CD4-positive, alpha-beta T cell (primary cell): ENCODE measurements at regions not wholly inside any gene's neighbourhood (a gene's known extent, or its start where the extent isn't known, plus 50 kb on each side); places are given as distances from the start of the nearest gene placed in this dataset.

ENCODE experiments used
- ATAC-seq: fragments of 200-7000 bp; cut with Tn5 transposase; one replicate; pipeline ENCODE4 v1.10.0; 2022; ENCODE audit warnings: mild to moderate bottlenecking; ENCODE audit not compliant: poor library complexity
- CTCF ChIA-PET: fragments of 350-600 bp; sonication (Branson Sonifier 250); formaldehyde crosslinking; loops from one replicate; lab custom pipeline; 2021; ENCODE audit warnings: antibody characterized with exemption, inconsistent platforms; lab: Charles Lee
- POLR2A ChIA-PET: fragments of 350-600 bp; sonication (Branson Sonifier 250); formaldehyde crosslinking; loops from one replicate; lab custom pipeline; 2021; ENCODE audit warnings: antibody characterized with exemption, inconsistent platforms; lab: Charles Lee
- DNase-seq, 14 experiments: peaks; one replicate each; pipeline ENCODE4 v3.0.0-alpha.2; 2013 to 2020; ENCODE audit warnings: mixed read lengths in 2 of 14
- H3K27ac ChIP-seq, 2 donors: one replicate each; pipeline versions ENCODE4 v1.5.1 to v1.7.0; 2013; ENCODE audit warnings: low read length in 2 of 2, low read depth in 1 of 2, mild to moderate bottlenecking in 1 of 2
- H3K27me3 ChIP-seq, 2 experiments: 1 replicate in 1 of 2; 2 replicates in 1 of 2; pipeline versions ENCODE4 v1.6.1 to v1.7.0; 2013; ENCODE audit warnings: low read length in 2 of 2, control low read depth in 1 of 2, mild to moderate bottlenecking in 1 of 2, moderate library complexity in 1 of 2; ENCODE audit not compliant: insufficient read depth in 2 of 2, control insufficient read depth in 1 of 2
- H3K36me3 ChIP-seq: one replicate; pipeline ENCODE4 v1.6.1; 2013; ENCODE audit warnings: low read length, control low read depth; ENCODE audit not compliant: insufficient read depth
- H3K4me1 ChIP-seq: one replicate; pipeline ENCODE4 v1.6.1; 2013; ENCODE audit warnings: low read length, control low read depth; ENCODE audit not compliant: insufficient read depth
- H3K4me3 ChIP-seq: one replicate; pipeline ENCODE4 v1.5.1; 2013; ENCODE audit warnings: mild to moderate bottlenecking, low read length, moderate library complexity
- H3K9me3 ChIP-seq, 2 experiments: 1 replicate in 1 of 2; 2 replicates in 1 of 2; pipeline versions ENCODE4 v1.6.1 to v1.7.0; 2013; ENCODE audit warnings: low read length in 2 of 2, mild to moderate bottlenecking in 2 of 2, control low read depth in 1 of 2, moderate library complexity in 1 of 2; ENCODE audit not compliant: control insufficient read depth in 1 of 2, insufficient read depth in 1 of 2
- H3K27ac Mint-ChIP-seq: one replicate; pipeline ENCODE4 v1.8.0; 2020; ENCODE audit warnings: mixed read lengths
- H3K27me3 Mint-ChIP-seq: one replicate; pipeline ENCODE4 v1.8.0; 2021; ENCODE audit warnings: mixed read lengths
- H3K36me3 Mint-ChIP-seq: one replicate; pipeline ENCODE4 v1.8.0; 2021; ENCODE audit warnings: low read depth, mixed read lengths
- H3K4me1 Mint-ChIP-seq: one replicate; pipeline ENCODE4 v1.8.0; 2021; ENCODE audit warnings: low read depth, mixed read lengths
- H3K4me3 Mint-ChIP-seq: one replicate; pipeline ENCODE4 v1.8.0; 2020; ENCODE audit warnings: mild to moderate bottlenecking, mixed read lengths
- H3K9me3 Mint-ChIP-seq: one replicate; pipeline ENCODE4 v1.8.0; 2020; ENCODE audit warnings: mixed read lengths
- intact Hi-C, 2 experiments: fragments of 100-400 bp; cut with DNase I in 1 of 2; cut with micrococcal nuclease in 1 of 2; formaldehyde crosslinking; loops; one replicate each; pipeline versions ENCODE4 v1.15.1 to v1.9.0; 2023 to 2025; cut with DNase I, micrococcal nuclease
- TF ChIP-seq, protein P1 (sequence below): fragments of 200-600 bp; IDR thresholded peaks from one replicate; pipeline ENCODE4 v1.8.0; 2022; ENCODE audit warnings: antibody characterized with exemption, mild to moderate bottlenecking

- no peaks in the 10 kb centered on the region for H3K27me3 ChIP-seq
- no peaks in the 10 kb centered on the region for H3K9me3 ChIP-seq
- H3K27ac ChIP-seq: no peak overlapping the region
- POLR2A ChIA-PET: no interaction called here
- no peaks in the 10 kb centered on the region for H3K4me1 ChIP-seq
- TF ChIP-seq, protein P1, sequence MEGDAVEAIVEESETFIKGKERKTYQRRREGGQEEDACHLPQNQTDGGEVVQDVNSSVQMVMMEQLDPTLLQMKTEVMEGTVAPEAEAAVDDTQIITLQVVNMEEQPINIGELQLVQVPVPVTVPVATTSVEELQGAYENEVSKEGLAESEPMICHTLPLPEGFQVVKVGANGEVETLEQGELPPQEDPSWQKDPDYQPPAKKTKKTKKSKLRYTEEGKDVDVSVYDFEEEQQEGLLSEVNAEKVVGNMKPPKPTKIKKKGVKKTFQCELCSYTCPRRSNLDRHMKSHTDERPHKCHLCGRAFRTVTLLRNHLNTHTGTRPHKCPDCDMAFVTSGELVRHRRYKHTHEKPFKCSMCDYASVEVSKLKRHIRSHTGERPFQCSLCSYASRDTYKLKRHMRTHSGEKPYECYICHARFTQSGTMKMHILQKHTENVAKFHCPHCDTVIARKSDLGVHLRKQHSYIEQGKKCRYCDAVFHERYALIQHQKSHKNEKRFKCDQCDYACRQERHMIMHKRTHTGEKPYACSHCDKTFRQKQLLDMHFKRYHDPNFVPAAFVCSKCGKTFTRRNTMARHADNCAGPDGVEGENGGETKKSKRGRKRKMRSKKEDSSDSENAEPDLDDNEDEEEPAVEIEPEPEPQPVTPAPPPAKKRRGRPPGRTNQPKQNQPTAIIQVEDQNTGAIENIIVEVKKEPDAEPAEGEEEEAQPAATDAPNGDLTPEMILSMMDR: no peak
- H3K9me3 Mint-ChIP-seq: no peaks in the 10 kb centered on the region
- intact Hi-C loops: no loop called here
- no peak overlapping the region for H3K4me3 ChIP-seq
- DNase-seq (no peak), ATAC-seq (no peak)
- H3K27ac Mint-ChIP-seq: no peak overlapping the region
- no peaks in the 10 kb centered on the region for H3K36me3 Mint-ChIP-seq
- no peak overlapping the region for H3K4me3 Mint-ChIP-seq
- H3K4me1 Mint-ChIP-seq: no peaks in the 10 kb centered on the region
- no peaks in the 10 kb centered on the region for H3K36me3 ChIP-seq
- H3K27me3 Mint-ChIP-seq: peaks cover 6% of the 10 kb centered on the region
- CTCF ChIA-PET: no interaction called here
These were observed 270.4 kb upstream of the FAR2 start for GRCh38 chr12:28878629-28879028.

GRCh38 chr12:28879379-28879778 lies 269.7 kb upstream of the FAR2 start:
- Mint-ChIP-seq H3K36me3 (no peaks in the 10 kb centered on the region), H3K27me3 (peaks cover 6% of the 10 kb centered on the region)

DNA sequence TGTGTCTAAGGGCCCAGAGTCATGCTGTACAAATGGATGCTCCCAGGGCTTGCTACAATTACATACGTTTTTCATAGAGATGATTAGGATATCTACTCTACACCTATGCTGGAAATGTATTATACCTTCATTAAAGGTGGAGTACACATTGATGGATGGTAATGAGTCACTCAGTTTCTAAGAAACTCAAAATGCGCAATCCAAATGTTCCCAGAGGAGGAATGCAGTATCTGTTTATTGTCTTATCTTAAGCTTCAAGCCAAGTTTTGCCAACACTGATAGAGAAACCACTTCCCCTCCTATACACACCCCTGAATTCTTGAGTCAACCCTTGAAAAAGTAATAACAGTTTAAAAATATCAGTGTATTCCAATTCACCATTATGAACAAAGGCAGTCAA lies 266.6 kb upstream of the FAR2 start:
- Mint-ChIP-seq H3K36me3 (no peaks in the 10 kb centered on the region), H3K27ac (no peak overlapping the region), H3K9me3 (no peaks in the 10 kb centered on the region), H3K4me1 (no peaks in the 10 kb centered on the region), H3K4me3 (no peak overlapping the region), H3K27me3 (no peaks in the 10 kb centered on the region)
- no peaks in the 10 kb centered on the region for H3K36me3 ChIP-seq
- no peaks in the 10 kb centered on the region for H3K27me3 ChIP-seq
- no peaks in the 10 kb centered on the region for H3K9me3 ChIP-seq
- CTCF ChIA-PET: no interaction called here
- H3K4me1 ChIP-seq: no peaks in the 10 kb centered on the region
- DNase-seq: no peak
- no peak overlapping the region for H3K4me3 ChIP-seq
- TF ChIP-seq, protein P1: no peak
- intact Hi-C loops: no loop called here
- POLR2A ChIA-PET: no interaction called here
- no peak overlapping the region for H3K27ac ChIP-seq
- no peak for ATAC-seq

More at GRCh38 chr12:28879379-28879778, 269.7 kb upstream of the FAR2 start:
- Histone ChIP-seq H3K9me3 (no peaks in the 10 kb centered on the region), H3K4me3 (no peak overlapping the region), H3K4me1 (no peaks in the 10 kb centered on the region), H3K27ac (no peak overlapping the region), H3K27me3 (no peaks in the 10 kb centered on the region), H3K36me3 (no peaks in the 10 kb centered on the region)
- ChIA-PET POLR2A (no interaction called here), CTCF (no interaction called here)
- no peak overlapping the region for H3K27ac Mint-ChIP-seq
- intact Hi-C loops: no loop called here
- DNase-seq: no peak
- no peak for ATAC-seq
- no peaks in the 10 kb centered on the region for H3K4me1 Mint-ChIP-seq
- H3K9me3 Mint-ChIP-seq: no peaks in the 10 kb centered on the region
- no peak overlapping the region for H3K4me3 Mint-ChIP-seq
- TF ChIP-seq, protein P1: peak; percentile 10
